AG09309 (cell line): ENCODE measurements at regions not wholly inside any gene's neighbourhood (a gene's known extent, or its start where the extent isn't known, plus 50 kb on each side); places are given as distances from the start of the nearest gene placed in this dataset.

ENCODE experiments used
- DNase-seq: peaks from one replicate; pipeline ENCODE4 v3.0.0-alpha.2; 2010; ENCODE audit warnings: low read depth
- H3K4me3 ChIP-seq: 2 replicates; pipeline ENCODE4 v1.5.1; 2011; ENCODE audit warnings: mild to moderate bottlenecking, low read depth, low read length, moderate library complexity; ENCODE audit not compliant: control insufficient read depth
- TF ChIP-seq, protein P1 (sequence below): IDR thresholded peaks from 2 replicates; pipeline ENCODE4 v1.5.1; 2011; ENCODE audit warnings: mild to moderate bottlenecking, low read depth, low read length, inconsistent platforms; ENCODE audit not compliant: insufficient read depth, control insufficient read depth; ENCODE audit errors: missing control alignments

DNA sequence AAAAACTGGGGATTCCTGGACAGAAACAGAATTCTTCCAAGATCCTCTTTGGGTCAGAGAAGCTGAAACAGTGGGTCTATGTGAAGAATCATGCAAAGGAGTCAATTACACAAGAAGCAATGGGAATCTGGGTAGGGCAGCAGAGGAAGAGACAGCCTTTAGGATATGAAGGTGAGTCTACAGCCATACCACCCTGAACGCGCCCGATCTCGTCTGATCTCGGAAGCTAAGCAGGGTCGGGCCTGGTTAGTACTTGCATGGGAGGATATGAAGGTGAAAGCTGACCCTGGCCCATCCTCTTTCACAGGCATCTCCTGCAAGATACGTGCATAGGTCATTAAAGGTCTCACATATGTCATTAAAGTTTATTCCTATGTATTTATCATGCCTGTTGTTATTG lies 1080.9 kb upstream of the FANCL start:
- H3K4me3 ChIP-seq, result no peak overlapping the region
- DNase-seq, result no peak

DNA sequence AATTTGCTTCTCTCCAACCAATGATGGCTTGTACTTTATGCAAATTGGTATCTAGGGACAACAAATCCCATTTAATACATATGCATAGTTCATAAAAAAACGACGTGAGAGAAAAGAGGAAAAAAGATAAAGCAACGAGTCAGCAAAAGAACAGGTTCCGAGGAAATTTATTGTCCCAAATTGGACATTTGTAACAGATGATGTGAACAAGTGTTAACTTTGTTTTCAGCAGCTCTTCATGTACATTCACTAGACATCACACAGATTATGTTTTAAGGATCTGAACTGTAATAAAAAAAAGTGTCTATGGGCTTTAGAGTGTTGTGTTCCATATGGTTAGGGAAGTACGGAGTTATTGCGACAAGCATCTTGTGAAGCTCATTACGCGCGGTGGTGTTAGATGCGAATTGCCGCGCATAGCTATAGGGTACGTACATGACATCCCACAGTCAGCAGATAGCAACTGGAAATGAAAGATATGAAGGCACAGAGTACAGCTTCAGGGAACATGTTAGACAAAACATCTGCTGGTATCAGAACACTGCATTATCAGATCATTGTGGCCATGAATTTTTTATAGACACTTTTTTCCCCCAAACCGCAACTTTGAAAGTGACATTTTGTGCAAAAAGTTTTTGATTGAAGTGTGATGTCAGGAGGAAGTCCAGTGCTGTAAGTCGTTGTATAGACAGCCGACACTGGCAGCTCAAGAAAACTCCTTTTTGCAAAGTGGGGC lies 1073.1 kb upstream of the FANCL start:
- H3K4me3 ChIP-seq, result no peak overlapping the region
- TF ChIP-seq, protein P1, sequence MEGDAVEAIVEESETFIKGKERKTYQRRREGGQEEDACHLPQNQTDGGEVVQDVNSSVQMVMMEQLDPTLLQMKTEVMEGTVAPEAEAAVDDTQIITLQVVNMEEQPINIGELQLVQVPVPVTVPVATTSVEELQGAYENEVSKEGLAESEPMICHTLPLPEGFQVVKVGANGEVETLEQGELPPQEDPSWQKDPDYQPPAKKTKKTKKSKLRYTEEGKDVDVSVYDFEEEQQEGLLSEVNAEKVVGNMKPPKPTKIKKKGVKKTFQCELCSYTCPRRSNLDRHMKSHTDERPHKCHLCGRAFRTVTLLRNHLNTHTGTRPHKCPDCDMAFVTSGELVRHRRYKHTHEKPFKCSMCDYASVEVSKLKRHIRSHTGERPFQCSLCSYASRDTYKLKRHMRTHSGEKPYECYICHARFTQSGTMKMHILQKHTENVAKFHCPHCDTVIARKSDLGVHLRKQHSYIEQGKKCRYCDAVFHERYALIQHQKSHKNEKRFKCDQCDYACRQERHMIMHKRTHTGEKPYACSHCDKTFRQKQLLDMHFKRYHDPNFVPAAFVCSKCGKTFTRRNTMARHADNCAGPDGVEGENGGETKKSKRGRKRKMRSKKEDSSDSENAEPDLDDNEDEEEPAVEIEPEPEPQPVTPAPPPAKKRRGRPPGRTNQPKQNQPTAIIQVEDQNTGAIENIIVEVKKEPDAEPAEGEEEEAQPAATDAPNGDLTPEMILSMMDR, result no peak
- DNase-seq, result no peak

More for the DNA sequence above, 1080.9 kb upstream of the FANCL start:
- TF ChIP-seq, protein P1, result no peak

DNA sequence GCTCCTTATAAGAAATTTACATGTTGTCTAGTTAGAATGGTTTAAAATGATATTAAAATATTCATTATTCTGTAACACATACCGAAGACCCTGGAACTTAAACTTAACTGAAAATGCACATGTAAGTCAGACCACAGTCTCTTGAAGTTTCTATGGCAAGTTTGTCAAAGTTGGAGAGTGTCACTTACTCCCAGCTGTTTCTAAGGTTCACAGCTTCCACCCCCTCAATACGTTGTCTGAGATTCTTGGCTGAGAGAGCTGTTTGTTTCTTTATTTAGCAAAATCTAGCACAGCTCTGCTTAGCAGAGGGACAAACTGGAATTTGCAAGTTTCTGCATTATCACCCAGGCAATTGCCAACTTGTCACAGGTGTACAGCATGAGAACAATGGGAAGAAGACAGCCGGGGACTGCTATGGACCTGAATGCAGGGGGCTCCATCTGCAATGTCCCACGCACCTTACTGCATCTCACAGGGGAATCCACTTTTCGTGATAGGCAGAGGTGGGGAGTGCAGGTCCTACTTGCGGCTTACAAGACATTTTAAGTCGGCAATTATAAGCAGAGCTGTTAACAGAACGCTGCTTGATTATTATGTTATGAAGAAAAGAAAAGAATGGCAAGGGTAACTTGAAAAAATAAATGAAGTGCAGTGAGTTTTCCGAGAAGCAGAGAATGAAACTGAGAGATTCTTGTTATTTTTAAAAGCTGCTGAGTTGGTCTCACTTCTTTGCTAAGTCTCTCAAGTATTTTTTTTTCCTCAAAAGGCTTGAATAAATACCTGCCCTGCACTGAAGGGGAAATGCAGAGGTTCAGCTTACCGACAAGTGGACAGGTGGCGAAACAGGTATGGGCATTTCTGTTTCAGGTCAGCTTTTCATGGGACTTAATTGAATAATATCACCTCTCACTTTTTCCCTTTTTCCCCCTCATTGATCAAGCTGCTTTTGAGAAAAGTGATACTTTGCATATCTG lies 1072.1 kb upstream of the FANCL start:
- TF ChIP-seq, protein P1, result no peak
- H3K4me3 ChIP-seq, result no peak overlapping the region
- no peak for DNase-seq

DNA sequence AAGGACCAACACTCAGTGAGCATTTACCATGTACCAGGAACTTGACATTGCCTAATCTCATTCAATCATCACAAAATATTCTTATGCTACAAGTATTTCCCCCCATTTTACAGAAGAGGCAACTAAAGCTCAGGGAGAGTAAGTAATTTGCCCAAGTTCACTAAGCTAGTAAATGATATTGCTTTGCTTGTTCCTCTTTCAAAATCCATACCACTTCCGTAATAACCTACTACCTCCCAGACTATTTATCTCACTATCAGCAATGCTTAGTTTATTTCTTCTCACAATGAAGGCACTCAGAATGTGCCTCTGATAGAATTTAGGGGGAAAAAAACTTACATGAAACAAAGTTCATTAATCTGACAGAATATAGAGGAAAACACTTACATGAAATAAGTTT lies 1070.9 kb upstream of the FANCL start:
- TF ChIP-seq, protein P1, result no peak
- no peak for DNase-seq
- no peak overlapping the region for H3K4me3 ChIP-seq

DNA sequence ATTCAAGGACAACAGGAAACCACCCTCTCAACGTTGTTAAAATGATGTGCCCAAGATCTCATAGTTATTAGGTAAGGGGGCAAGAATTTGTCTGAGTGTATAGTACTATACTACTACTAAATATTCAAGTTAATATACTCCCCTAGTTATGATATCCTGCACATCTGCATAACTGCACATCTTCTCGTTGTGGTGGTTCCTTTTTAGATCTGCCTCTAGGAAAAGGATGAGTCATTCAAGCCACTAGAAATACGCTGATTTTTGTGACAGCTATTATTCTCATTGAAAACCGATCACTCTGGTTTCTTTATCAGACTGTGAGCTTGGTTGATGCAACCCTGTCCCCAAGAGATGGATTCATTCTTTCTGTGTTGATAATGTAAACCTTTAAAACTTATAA lies 1067.0 kb upstream of the FANCL start:
- no peak overlapping the region for H3K4me3 ChIP-seq
- no peak for DNase-seq
- TF ChIP-seq, protein P1, result no peak

DNA sequence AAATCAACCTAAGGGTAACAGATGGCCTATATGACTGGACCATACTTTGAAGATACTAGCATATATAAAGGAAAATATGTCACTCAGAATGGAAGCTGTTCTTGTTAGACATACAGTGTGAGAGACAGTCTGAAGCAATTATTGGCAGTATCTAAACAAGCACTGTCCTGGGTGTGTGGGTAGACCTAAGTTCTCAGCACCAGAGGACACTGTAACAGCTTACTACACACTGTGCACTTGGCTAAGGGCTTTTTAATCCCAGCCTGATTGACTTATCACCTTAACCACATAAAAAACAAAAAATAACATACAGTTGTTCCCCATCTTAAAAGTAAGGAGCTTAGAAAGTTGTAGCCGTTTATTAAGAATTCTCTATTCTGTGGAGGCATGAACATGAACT lies 1066.1 kb upstream of the FANCL start:
- TF ChIP-seq, protein P1, result no peak
- DNase-seq, result no peak
- H3K4me3 ChIP-seq, result no peak overlapping the region
